K562 (cell line): ENCODE measurements at regions not wholly inside any gene's neighbourhood (a gene's known extent, or its start where the extent isn't known, plus 50 kb on each side); places are given as distances from the start of the nearest gene placed in this dataset.

Source experiments
- CREB1 ChIP-seq, 2 experiments: sonication (generic) in 1 of 2; formaldehyde crosslinking in 1 of 2; IDR thresholded peaks; 2 replicates each; pipeline versions ENCODE4 v1.6.1 to v1.8.0; 2012 to 2022; ENCODE audit warnings: inconsistent platforms in 1 of 2, mild to moderate bottlenecking in 1 of 2, missing genetic modification reagents in 1 of 2, moderate library complexity in 1 of 2
- DPF2 ChIP-seq: fragments of 450-650 bp; IDR thresholded peaks from 2 replicates; pipeline ENCODE4 v1.6.1; 2016
- EZH2 ChIP-seq: IDR thresholded peaks from 2 replicates; pipeline ENCODE4 v1.6.1; 2012; ENCODE audit warnings: low read depth, mild to moderate bottlenecking, inconsistent platforms, low read length, borderline replicate concordance
- GABPB1 ChIP-seq: sonication (generic); formaldehyde crosslinking; IDR thresholded peaks from 2 replicates; pipeline ENCODE4 v1.8.0; 2022; ENCODE audit warnings: mild to moderate bottlenecking, missing genetic modification reagents
- JUNB ChIP-seq: fragments of 450-650 bp; formaldehyde crosslinking; conservative IDR thresholded peaks from 2 replicates; pipeline ENCODE4 v1.4.0; 2020; ENCODE audit warnings: mild to moderate bottlenecking
- L3MBTL2 ChIP-seq: fragments of 450-650 bp; IDR thresholded peaks from 2 replicates; pipeline ENCODE4 v1.6.1; 2016; ENCODE audit warnings: mild to moderate bottlenecking, moderate library complexity
- SRSF3 ChIP-seq: fragments of 200-400 bp; formaldehyde crosslinking; IDR thresholded peaks from 2 replicates; pipeline ENCODE4 v1.6.1; 2016; ENCODE audit warnings: mild to moderate bottlenecking, low read length, moderate library complexity; ENCODE audit not compliant: insufficient read depth
- STAG1 ChIP-seq: sonication (generic); formaldehyde crosslinking; IDR thresholded peaks from 2 replicates; pipeline ENCODE4 v1.5.0; 2020; ENCODE audit warnings: missing genetic modification reagents, borderline replicate concordance
- TAF7 ChIP-seq: fragments of 450-650 bp; IDR thresholded peaks from 2 replicates; pipeline ENCODE4 v1.6.1; 2016; ENCODE audit warnings: missing genetic modification characterization, missing compliant biosample characterization
- TEAD4 ChIP-seq, 2 experiments: sonication (generic) in 1 of 2; formaldehyde crosslinking in 1 of 2; IDR thresholded peaks; 2 replicates each; pipeline versions ENCODE4 v1.6.1 to v1.8.0; 2012 to 2022; ENCODE audit warnings: borderline replicate concordance in 1 of 2, inconsistent platforms in 1 of 2, low read length in 1 of 2, mild to moderate bottlenecking in 1 of 2, missing genetic modification reagents in 1 of 2
- TRIM28 ChIP-seq: fragments of 450-650 bp; IDR thresholded peaks from 2 replicates; pipeline ENCODE4 v1.6.1; 2017
- ZBTB33 ChIP-seq: sonication (generic); formaldehyde crosslinking; IDR thresholded peaks from 2 replicates; pipeline ENCODE4 v1.8.1; 2023; ENCODE audit warnings: mild to moderate bottlenecking, missing genetic modification reagents
- TF ChIP-seq, protein P1 (sequence below), 3 experiments: IDR thresholded peaks in 2 of 3; conservative IDR thresholded peaks in 1 of 3; 2 replicates each; pipeline ENCODE4 v1.5.1; 2011 to 2012; ENCODE audit warnings: low read length in 3 of 3, mild to moderate bottlenecking in 3 of 3, control low read depth in 2 of 3, improper control_type of control experiment in 1 of 3, inconsistent platforms in 1 of 3, low read depth in 1 of 3, mixed read lengths in 1 of 3, moderate library complexity in 1 of 3; ENCODE audit not compliant: insufficient read depth in 2 of 3
- TF ChIP-seq, protein P2 (sequence below): sonication (generic); formaldehyde crosslinking; IDR thresholded peaks from 2 replicates; pipeline ENCODE4 v1.9.0; 2022; ENCODE audit warnings: mild to moderate bottlenecking, missing genetic modification reagents

- TF ChIP-seq JUNB (CRISPR knock-in tag) (no peak), EZH2 (no peak), TEAD4 (IDR thresholded peaks at IDR 0.05; ENCODE audit: low read length) (no peak), TEAD4 (CRISPR knock-in tag; IDR thresholded peaks at IDR 0.05; ENCODE audit: borderline replicate concordance) (no peak), SRSF3 (no peak), DPF2 (no peak), TRIM28 (no peak), ZBTB33 (CRISPR knock-in tag) (no peak), GABPB1 (no peak), TAF7 (tag) (no peak), CREB1 (IDR thresholded peaks at IDR 0.05) (no peak), CREB1 (CRISPR knock-in tag; IDR thresholded peaks at IDR 0.05) (no peak), STAG1 (CRISPR knock-in tag) (no peak), L3MBTL2 (no peak)
- TF ChIP-seq, protein P1, sequence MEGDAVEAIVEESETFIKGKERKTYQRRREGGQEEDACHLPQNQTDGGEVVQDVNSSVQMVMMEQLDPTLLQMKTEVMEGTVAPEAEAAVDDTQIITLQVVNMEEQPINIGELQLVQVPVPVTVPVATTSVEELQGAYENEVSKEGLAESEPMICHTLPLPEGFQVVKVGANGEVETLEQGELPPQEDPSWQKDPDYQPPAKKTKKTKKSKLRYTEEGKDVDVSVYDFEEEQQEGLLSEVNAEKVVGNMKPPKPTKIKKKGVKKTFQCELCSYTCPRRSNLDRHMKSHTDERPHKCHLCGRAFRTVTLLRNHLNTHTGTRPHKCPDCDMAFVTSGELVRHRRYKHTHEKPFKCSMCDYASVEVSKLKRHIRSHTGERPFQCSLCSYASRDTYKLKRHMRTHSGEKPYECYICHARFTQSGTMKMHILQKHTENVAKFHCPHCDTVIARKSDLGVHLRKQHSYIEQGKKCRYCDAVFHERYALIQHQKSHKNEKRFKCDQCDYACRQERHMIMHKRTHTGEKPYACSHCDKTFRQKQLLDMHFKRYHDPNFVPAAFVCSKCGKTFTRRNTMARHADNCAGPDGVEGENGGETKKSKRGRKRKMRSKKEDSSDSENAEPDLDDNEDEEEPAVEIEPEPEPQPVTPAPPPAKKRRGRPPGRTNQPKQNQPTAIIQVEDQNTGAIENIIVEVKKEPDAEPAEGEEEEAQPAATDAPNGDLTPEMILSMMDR (IDR thresholded peaks at IDR 0.05 in 2 of 3, conservative IDR thresholded peaks at IDR 0.05 in 1 of 3; ENCODE audit: insufficient read depth in 2 of 3, low read depth in 1 of 3, low read length in 3 of 3), result no peak
- TF ChIP-seq, protein P2, sequence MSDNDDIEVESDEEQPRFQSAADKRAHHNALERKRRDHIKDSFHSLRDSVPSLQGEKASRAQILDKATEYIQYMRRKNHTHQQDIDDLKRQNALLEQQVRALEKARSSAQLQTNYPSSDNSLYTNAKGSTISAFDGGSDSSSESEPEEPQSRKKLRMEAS (CRISPR knock-in tag), result no peak
These were observed 211.9 kb downstream of the RBM43 start for GRCh38 chr2:151049746-151050145.
